H9 (cell line): ENCODE measurements at regions not wholly inside any gene's neighbourhood (a gene's known extent, or its start where the extent isn't known, plus 50 kb on each side); places are given as distances from the start of the nearest gene placed in this dataset.

Experiments used
- DNase-seq: peaks from one replicate; pipeline ENCODE4 v3.0.0-alpha.2; 2017
- H2AFZ ChIP-seq: one replicate; pipeline ENCODE4 v1.6.1; 2013; ENCODE audit warnings: mild to moderate bottlenecking, low read length, control low read depth, moderate library complexity
- H2AK5ac ChIP-seq: 2 replicates; pipeline ENCODE4 v1.6.1; 2013; ENCODE audit warnings: low read length, control low read depth, mixed read lengths; ENCODE audit not compliant: insufficient read length
- H2BK120ac ChIP-seq: one replicate; pipeline ENCODE4 v1.6.1; 2013; ENCODE audit warnings: low read depth, mild to moderate bottlenecking, low read length, control low read depth, inconsistent platforms; ENCODE audit not compliant: poor library complexity, severe bottlenecking
- H2BK12ac ChIP-seq: 2 replicates; pipeline ENCODE4 v1.6.1; 2013; ENCODE audit warnings: low read length, control low read depth, mixed read lengths, low read depth; ENCODE audit not compliant: insufficient read length
- H2BK15ac ChIP-seq: 2 replicates; pipeline ENCODE4 v1.6.1; 2013; ENCODE audit warnings: low read depth, low read length, control low read depth
- H2BK20ac ChIP-seq: one replicate; pipeline ENCODE4 v1.6.1; 2013; ENCODE audit warnings: low read depth, mild to moderate bottlenecking, low read length, control low read depth, inconsistent platforms; ENCODE audit not compliant: poor library complexity, severe bottlenecking
- H2BK5ac ChIP-seq: 2 replicates; pipeline ENCODE4 v1.6.1; 2013; ENCODE audit warnings: low read length, control low read depth, mixed read lengths; ENCODE audit not compliant: insufficient read length
- H3K14ac ChIP-seq: 2 replicates; pipeline ENCODE4 v1.6.1; 2013; ENCODE audit warnings: low read length, control low read depth; ENCODE audit not compliant: insufficient read depth
- H3K18ac ChIP-seq: 2 replicates; pipeline ENCODE4 v1.6.1; 2013; ENCODE audit warnings: low read depth, mild to moderate bottlenecking, mixed read lengths, low read length, control low read depth; ENCODE audit not compliant: insufficient read length
- H3K23ac ChIP-seq: 2 replicates; pipeline ENCODE4 v1.6.1; 2013; ENCODE audit warnings: low read length, control low read depth, mixed read lengths, low read depth; ENCODE audit not compliant: insufficient read length
- H3K23me2 ChIP-seq: 2 replicates; pipeline ENCODE4 v1.6.1; 2013; ENCODE audit warnings: low read depth, mild to moderate bottlenecking, mixed read lengths, low read length, control low read depth; ENCODE audit not compliant: insufficient read length, poor library complexity, severe bottlenecking
- H3K27ac ChIP-seq: 2 replicates; pipeline ENCODE4 v1.5.1; 2013; ENCODE audit warnings: low read length, control low read depth, mixed read lengths, low read depth; ENCODE audit not compliant: insufficient read length
- H3K27me3 ChIP-seq: 2 replicates; pipeline ENCODE4 v1.6.1; 2013; ENCODE audit warnings: low read length, control low read depth, inconsistent platforms; ENCODE audit not compliant: insufficient read depth
- H3K4ac ChIP-seq: 2 replicates; pipeline ENCODE4 v1.6.1; 2013; ENCODE audit warnings: low read depth, mild to moderate bottlenecking, control low read depth, inconsistent platforms, low read length, moderate library complexity
- H3K4me1 ChIP-seq: 2 replicates; pipeline ENCODE4 v1.6.1; 2013; ENCODE audit warnings: low read length, control low read depth, inconsistent platforms; ENCODE audit not compliant: insufficient read depth
- H3K4me2 ChIP-seq: 2 replicates; pipeline ENCODE4 v1.6.1; 2013; ENCODE audit warnings: low read length, control low read depth, mixed read lengths; ENCODE audit not compliant: insufficient read length, insufficient read depth
- H3K56ac ChIP-seq: 2 replicates; pipeline ENCODE4 v1.6.1; 2013; ENCODE audit warnings: low read depth, mild to moderate bottlenecking, mixed read lengths, low read length, control low read depth; ENCODE audit not compliant: insufficient read length
- H3K79me1 ChIP-seq: 2 replicates; pipeline ENCODE4 v1.6.1; 2013; ENCODE audit warnings: low read depth, mild to moderate bottlenecking, moderate library complexity, low read length, control low read depth, inconsistent platforms; ENCODE audit not compliant: insufficient read depth, poor library complexity, severe bottlenecking
- H3K79me2 ChIP-seq: 2 replicates; pipeline ENCODE4 v1.6.1; 2013; ENCODE audit warnings: low read length, control low read depth, inconsistent platforms; ENCODE audit not compliant: insufficient read depth
- H3K9ac ChIP-seq: 2 replicates; pipeline ENCODE4 v1.6.1; 2013; ENCODE audit warnings: low read length, control low read depth, mixed read lengths; ENCODE audit not compliant: insufficient read length; ENCODE audit errors: extremely low read depth
- H3K9me3 ChIP-seq: one replicate; pipeline ENCODE4 v1.6.1; 2013; ENCODE audit warnings: low read depth, low read length, inconsistent platforms; ENCODE audit not compliant: control insufficient read depth
- H3T11ph ChIP-seq: one replicate; pipeline ENCODE4 v1.6.1; 2013; ENCODE audit warnings: mild to moderate bottlenecking, low read length, control low read depth, inconsistent platforms
- H4K20me1 ChIP-seq: one replicate; pipeline ENCODE4 v1.6.1; 2013; ENCODE audit not compliant: control insufficient read depth, insufficient read length, insufficient read depth
- H4K5ac ChIP-seq: 2 replicates; pipeline ENCODE4 v1.6.1; 2013; ENCODE audit warnings: low read depth, mild to moderate bottlenecking, mixed read lengths, low read length, control low read depth; ENCODE audit not compliant: insufficient read length
- H4K8ac ChIP-seq: replicated peaks from 2 replicates; pipeline ENCODE4 v1.6.1; 2013; ENCODE audit warnings: low read length, control low read depth, mixed read lengths, low read depth; ENCODE audit not compliant: insufficient read length
- H4K91ac ChIP-seq: 2 replicates; pipeline ENCODE4 v1.6.1; 2013; ENCODE audit warnings: low read depth, mild to moderate bottlenecking, moderate library complexity, mixed read lengths, low read length, control low read depth; ENCODE audit not compliant: insufficient read length
- H3K27ac Mint-ChIP-seq, 3 experiments: 2 replicates in 2 of 3; 3 replicates in 1 of 3; pipeline ENCODE4 v1.8.0; 2020 to 2021; ENCODE audit warnings: mixed read lengths in 3 of 3, mild to moderate bottlenecking in 1 of 3, moderate library complexity in 1 of 3
- H3K27me3 Mint-ChIP-seq: 2 replicates; pipeline ENCODE4 v1.8.0; 2021; ENCODE audit warnings: low read depth, mild to moderate bottlenecking, moderate library complexity, mixed read lengths
- H3K36me3 Mint-ChIP-seq, 3 experiments: 2 replicates in 2 of 3; 3 replicates in 1 of 3; pipeline ENCODE4 v1.8.0; 2020 to 2021; ENCODE audit warnings: low read depth in 3 of 3, mixed read lengths in 3 of 3; ENCODE audit not compliant: insufficient read depth in 1 of 3
- H3K4me1 Mint-ChIP-seq, 2 experiments: 2 replicates each; pipeline ENCODE4 v1.8.0; 2020; ENCODE audit warnings: mixed read lengths in 2 of 2
- H3K4me3 Mint-ChIP-seq, 2 experiments: 2 replicates in 1 of 2; 3 replicates in 1 of 2; pipeline ENCODE4 v1.8.0; 2020 to 2021; ENCODE audit warnings: mild to moderate bottlenecking in 2 of 2, mixed read lengths in 2 of 2, moderate library complexity in 1 of 2
- H3K9me3 Mint-ChIP-seq, 2 experiments: 2 replicates in 1 of 2; 3 replicates in 1 of 2; pipeline ENCODE4 v1.8.0; 2020; ENCODE audit warnings: mild to moderate bottlenecking in 2 of 2, mixed read lengths in 2 of 2, moderate library complexity in 1 of 2
- CTCF ChIP-seq: fragments of 200-600 bp; sonication (generic); conservative IDR thresholded peaks from 3 replicates; pipeline ENCODE4 v1.8.0; 2021; ENCODE audit warnings: antibody characterized with exemption, mild to moderate bottlenecking
- WGBS: extraction: QIAGEN DNeasy Blood & Tissue Kit; methylation state at CpG from one replicate; pipeline ENCODE4 v1.1.7; 2013; ENCODE audit warnings: missing lambda C conversion rate, low lambda C conversion rate, mixed read lengths; ENCODE audit not compliant: insufficient read length; ENCODE audit errors: extremely low coverage; 5-methylcytosine and 5-hydroxymethylcytosine counted together

- DNase-seq, result no peak
- Histone ChIP-seq H3T11ph (no peak overlapping the region), H3K56ac (no peak overlapping the region), H3K4me1 (no peaks in the 10 kb centered on the region), H3K9ac (no peak overlapping the region), H3K27ac (no peak overlapping the region), H4K8ac (no peak overlapping the region), H4K5ac (no peak overlapping the region), H3K23me2 (no peaks in the 10 kb centered on the region), H3K4me2 (no peak overlapping the region), H4K91ac (no peak overlapping the region), H3K14ac (no peak overlapping the region), H2BK15ac (no peak overlapping the region), H2BK12ac (no peak overlapping the region), H2AK5ac (no peak overlapping the region), H3K4ac (no peak overlapping the region), H3K23ac (no peak overlapping the region), H3K79me1 (no peaks in the 10 kb centered on the region), H3K79me2 (no peaks in the 10 kb centered on the region), H2BK5ac (no peak overlapping the region), H2AFZ (no peak overlapping the region), H3K27me3 (no peaks in the 10 kb centered on the region), H3K18ac (no peak overlapping the region), H2BK120ac (no peak overlapping the region), H4K20me1 (no peaks in the 10 kb centered on the region), H3K9me3 (no peaks in the 10 kb centered on the region), H2BK20ac (no peak overlapping the region)
- Mint-ChIP-seq H3K27ac (no peak overlapping the region), H3K4me1 (peaks cover 0 to 6% of the 10 kb centered on the region in 2 experiments; a peak in 2 of 4 replicates), H3K9me3 (no peaks in the 10 kb centered on the region), H3K36me3 (no peaks in the 10 kb centered on the region), H3K27me3 (no peaks in the 10 kb centered on the region), H3K4me3 (no peak overlapping the region)
- WGBS, result no CpG with 5 or more reads among the region's 2 CpGs
- no peak for TF ChIP-seq CTCF
Measured at GRCh38 chr2:18704276-18704675, 114.9 kb upstream of the NT5C1B start.
